SK-N-SH treated with all-trans-retinoic acid at 6 μM for 48 hours (cell line): ENCODE measurements at regions not wholly inside any gene's neighbourhood (a gene's known extent, or its start where the extent isn't known, plus 50 kb on each side); places are given as distances from the start of the nearest gene placed in this dataset.
"Not testable (repeated sequence)": the region's sequence is repeated elsewhere in the genome, so short reads cannot be mapped to it uniquely, and the experiment has no call there.

Experiments
- ATAC-seq: fragments of 200-7000 bp; cut with Tn5 transposase; 3 replicates; pipeline ENCODE4 v1.9.1; 2020; ENCODE audit warnings: mild to moderate bottlenecking, moderate library complexity
- ARNTL ChIP-seq: fragments of 450-650 bp; formaldehyde crosslinking; IDR thresholded peaks from 2 replicates; pipeline ENCODE4 v1.5.0; 2020; ENCODE audit warnings: low read depth, mild to moderate bottlenecking, moderate library complexity, borderline replicate concordance
- BACH2 ChIP-seq: fragments of 250-450 bp; sonication (Bioruptor Pico); IDR thresholded peaks from 2 replicates; pipeline ENCODE4 v1.9.0; 2021; ENCODE audit warnings: mild to moderate bottlenecking, borderline replicate concordance
- CSDC2 ChIP-seq: fragments of 250-450 bp; sonication (Bioruptor Pico); IDR thresholded peaks from 2 replicates; pipeline ENCODE4 v1.5.0; 2020; ENCODE audit warnings: mild to moderate bottlenecking, moderate library complexity
- ESRRG ChIP-seq: fragments of 250-450 bp; sonication (Bioruptor Pico); IDR thresholded peaks from 2 replicates; pipeline ENCODE4 v1.6.1; 2021; ENCODE audit warnings: mild to moderate bottlenecking
- GLIS3 ChIP-seq: fragments of 250-450 bp; sonication (Bioruptor Pico); IDR thresholded peaks from 2 replicates; pipeline ENCODE4 v1.5.0; 2020; ENCODE audit warnings: mild to moderate bottlenecking, moderate library complexity
- ISL1 ChIP-seq: fragments of 250-450 bp; sonication (Bioruptor Pico); IDR thresholded peaks from 2 replicates; pipeline ENCODE4 v2.1.2; 2022; ENCODE audit warnings: mild to moderate bottlenecking, moderate library complexity
- OSR1 ChIP-seq: fragments of 250-450 bp; sonication (Bioruptor Pico); IDR thresholded peaks from 2 replicates; pipeline ENCODE4 v1.8.0; 2022; ENCODE audit warnings: moderate library complexity, mild to moderate bottlenecking, inconsistent platforms
- POU6F1 ChIP-seq: fragments of 250-450 bp; sonication (Bioruptor Pico); IDR thresholded peaks from 2 replicates; pipeline ENCODE4 v1.8.0; 2021; ENCODE audit warnings: low read depth, mild to moderate bottlenecking, moderate library complexity, borderline replicate concordance
- PPARA ChIP-seq: fragments of 250-450 bp; sonication (Bioruptor Pico); IDR thresholded peaks from 2 replicates; pipeline ENCODE4 v1.5.0; 2020; ENCODE audit warnings: mild to moderate bottlenecking, borderline replicate concordance
- RARB ChIP-seq: fragments of 250-450 bp; sonication (Bioruptor Pico); IDR thresholded peaks from 2 replicates; pipeline ENCODE4 v1.8.0; 2021; ENCODE audit warnings: mild to moderate bottlenecking, moderate library complexity
- SNAI2 ChIP-seq: fragments of 250-450 bp; sonication (Bioruptor Pico); IDR thresholded peaks from 2 replicates; pipeline ENCODE4 v1.5.0; 2020; ENCODE audit warnings: mild to moderate bottlenecking, moderate library complexity
- TOX ChIP-seq: fragments of 250-450 bp; sonication (Bioruptor Pico); IDR thresholded peaks from 2 replicates; pipeline ENCODE4 v1.8.0; 2021; ENCODE audit warnings: mild to moderate bottlenecking, moderate library complexity, borderline replicate concordance
- ZC3H10 ChIP-seq: fragments of 250-450 bp; sonication (Bioruptor Pico); IDR thresholded peaks from 2 replicates; pipeline ENCODE4 v1.5.1; 2021; ENCODE audit warnings: mild to moderate bottlenecking, moderate library complexity
- ZFP3 ChIP-seq: fragments of 250-450 bp; sonication (Bioruptor Pico); IDR thresholded peaks from 2 replicates; pipeline ENCODE4 v1.5.0; 2020; ENCODE audit warnings: mild to moderate bottlenecking, moderate library complexity
- ZFP30 ChIP-seq: fragments of 450-650 bp; formaldehyde crosslinking; IDR thresholded peaks from 2 replicates; pipeline ENCODE4 v1.5.0; 2022; ENCODE audit warnings: mild to moderate bottlenecking, moderate library complexity
- ZNF565 ChIP-seq: fragments of 450-650 bp; formaldehyde crosslinking; conservative IDR thresholded peaks from 2 replicates; pipeline ENCODE4 v1.5.0; 2020; ENCODE audit warnings: low read depth, mild to moderate bottlenecking, moderate library complexity
- ZNF70 ChIP-seq: fragments of 450-650 bp; formaldehyde crosslinking; IDR thresholded peaks from 2 replicates; pipeline ENCODE4 v1.5.0; 2020; ENCODE audit warnings: mild to moderate bottlenecking, moderate library complexity
- ZNF8 ChIP-seq: fragments of 450-650 bp; formaldehyde crosslinking; IDR thresholded peaks from 2 replicates; pipeline ENCODE4 v1.5.0; 2020; ENCODE audit warnings: mild to moderate bottlenecking, moderate library complexity
- TF ChIP-seq, protein P1 (sequence below): fragments of 250-450 bp; sonication (Bioruptor Pico); IDR thresholded peaks from 2 replicates; pipeline ENCODE4 v1.8.0; 2020; ENCODE audit warnings: mild to moderate bottlenecking, moderate library complexity, borderline replicate concordance
- TF ChIP-seq, protein P2 (sequence below): fragments of 250-450 bp; sonication (Bioruptor Pico); IDR thresholded peaks from 2 replicates; pipeline ENCODE4 v1.5.0; 2020; ENCODE audit warnings: mild to moderate bottlenecking, moderate library complexity
- TF ChIP-seq, protein P3 (sequence below): fragments of 250-450 bp; sonication (Bioruptor Pico); IDR thresholded peaks from 2 replicates; pipeline ENCODE4 v1.5.1; 2021; ENCODE audit warnings: mild to moderate bottlenecking, moderate library complexity

DNA sequence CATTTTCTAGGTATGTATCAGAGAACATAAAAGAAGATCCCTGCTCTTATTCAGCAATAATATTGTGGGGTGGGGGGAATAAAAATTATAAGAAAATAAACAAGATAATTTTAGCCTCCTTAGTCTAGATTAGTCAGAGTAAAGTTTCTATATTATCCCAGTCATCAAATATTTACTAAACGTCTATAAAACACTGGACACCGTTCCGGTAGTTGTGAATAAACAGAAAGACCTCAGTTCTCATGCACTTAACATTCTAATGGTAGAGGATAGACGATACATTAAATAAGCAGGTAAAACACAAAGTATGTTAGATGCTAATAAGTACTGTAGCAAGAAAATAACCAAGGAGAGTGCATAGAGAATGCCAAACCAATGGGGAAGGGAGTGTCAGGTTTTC is 425.0 kb downstream of the GBE1 start:
- TF ChIP-seq ZC3H10 (CRISPR knock-in tag): no peak
- TF ChIP-seq SNAI2 (CRISPR knock-in tag): no peak
- TF ChIP-seq ZNF8 (CRISPR knock-in tag): no peak
- TF ChIP-seq, protein P1, sequence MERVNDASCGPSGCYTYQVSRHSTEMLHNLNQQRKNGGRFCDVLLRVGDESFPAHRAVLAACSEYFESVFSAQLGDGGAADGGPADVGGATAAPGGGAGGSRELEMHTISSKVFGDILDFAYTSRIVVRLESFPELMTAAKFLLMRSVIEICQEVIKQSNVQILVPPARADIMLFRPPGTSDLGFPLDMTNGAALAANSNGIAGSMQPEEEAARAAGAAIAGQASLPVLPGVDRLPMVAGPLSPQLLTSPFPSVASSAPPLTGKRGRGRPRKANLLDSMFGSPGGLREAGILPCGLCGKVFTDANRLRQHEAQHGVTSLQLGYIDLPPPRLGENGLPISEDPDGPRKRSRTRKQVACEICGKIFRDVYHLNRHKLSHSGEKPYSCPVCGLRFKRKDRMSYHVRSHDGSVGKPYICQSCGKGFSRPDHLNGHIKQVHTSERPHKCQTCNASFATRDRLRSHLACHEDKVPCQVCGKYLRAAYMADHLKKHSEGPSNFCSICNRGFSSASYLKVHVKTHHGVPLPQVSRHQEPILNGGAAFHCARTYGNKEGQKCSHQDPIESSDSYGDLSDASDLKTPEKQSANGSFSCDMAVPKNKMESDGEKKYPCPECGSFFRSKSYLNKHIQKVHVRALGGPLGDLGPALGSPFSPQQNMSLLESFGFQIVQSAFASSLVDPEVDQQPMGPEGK (CRISPR knock-in tag): no peak
- TF ChIP-seq BACH2 (CRISPR knock-in tag): no peak
- TF ChIP-seq, protein P2, sequence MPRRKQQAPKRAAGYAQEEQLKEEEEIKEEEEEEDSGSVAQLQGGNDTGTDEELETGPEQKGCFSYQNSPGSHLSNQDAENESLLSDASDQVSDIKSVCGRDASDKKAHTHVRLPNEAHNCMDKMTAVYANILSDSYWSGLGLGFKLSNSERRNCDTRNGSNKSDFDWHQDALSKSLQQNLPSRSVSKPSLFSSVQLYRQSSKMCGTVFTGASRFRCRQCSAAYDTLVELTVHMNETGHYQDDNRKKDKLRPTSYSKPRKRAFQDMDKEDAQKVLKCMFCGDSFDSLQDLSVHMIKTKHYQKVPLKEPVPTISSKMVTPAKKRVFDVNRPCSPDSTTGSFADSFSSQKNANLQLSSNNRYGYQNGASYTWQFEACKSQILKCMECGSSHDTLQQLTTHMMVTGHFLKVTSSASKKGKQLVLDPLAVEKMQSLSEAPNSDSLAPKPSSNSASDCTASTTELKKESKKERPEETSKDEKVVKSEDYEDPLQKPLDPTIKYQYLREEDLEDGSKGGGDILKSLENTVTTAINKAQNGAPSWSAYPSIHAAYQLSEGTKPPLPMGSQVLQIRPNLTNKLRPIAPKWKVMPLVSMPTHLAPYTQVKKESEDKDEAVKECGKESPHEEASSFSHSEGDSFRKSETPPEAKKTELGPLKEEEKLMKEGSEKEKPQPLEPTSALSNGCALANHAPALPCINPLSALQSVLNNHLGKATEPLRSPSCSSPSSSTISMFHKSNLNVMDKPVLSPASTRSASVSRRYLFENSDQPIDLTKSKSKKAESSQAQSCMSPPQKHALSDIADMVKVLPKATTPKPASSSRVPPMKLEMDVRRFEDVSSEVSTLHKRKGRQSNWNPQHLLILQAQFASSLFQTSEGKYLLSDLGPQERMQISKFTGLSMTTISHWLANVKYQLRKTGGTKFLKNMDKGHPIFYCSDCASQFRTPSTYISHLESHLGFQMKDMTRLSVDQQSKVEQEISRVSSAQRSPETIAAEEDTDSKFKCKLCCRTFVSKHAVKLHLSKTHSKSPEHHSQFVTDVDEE (CRISPR knock-in tag): no peak
- TF ChIP-seq TOX (CRISPR knock-in tag): no peak
- TF ChIP-seq OSR1: no peak
- TF ChIP-seq RARB (CRISPR knock-in tag): no peak
- no peak for TF ChIP-seq CSDC2
- no peak for TF ChIP-seq ESRRG
- TF ChIP-seq PPARA (CRISPR knock-in tag): no peak
- TF ChIP-seq POU6F1 (CRISPR knock-in tag): no peak
- no peak for TF ChIP-seq ISL1 (CRISPR knock-in tag)
- no peak for TF ChIP-seq ZFP3 (CRISPR knock-in tag)
- TF ChIP-seq ZNF70 (CRISPR knock-in tag): no peak
- TF ChIP-seq ZFP30 (CRISPR knock-in tag): no peak
- TF ChIP-seq, protein P3, sequence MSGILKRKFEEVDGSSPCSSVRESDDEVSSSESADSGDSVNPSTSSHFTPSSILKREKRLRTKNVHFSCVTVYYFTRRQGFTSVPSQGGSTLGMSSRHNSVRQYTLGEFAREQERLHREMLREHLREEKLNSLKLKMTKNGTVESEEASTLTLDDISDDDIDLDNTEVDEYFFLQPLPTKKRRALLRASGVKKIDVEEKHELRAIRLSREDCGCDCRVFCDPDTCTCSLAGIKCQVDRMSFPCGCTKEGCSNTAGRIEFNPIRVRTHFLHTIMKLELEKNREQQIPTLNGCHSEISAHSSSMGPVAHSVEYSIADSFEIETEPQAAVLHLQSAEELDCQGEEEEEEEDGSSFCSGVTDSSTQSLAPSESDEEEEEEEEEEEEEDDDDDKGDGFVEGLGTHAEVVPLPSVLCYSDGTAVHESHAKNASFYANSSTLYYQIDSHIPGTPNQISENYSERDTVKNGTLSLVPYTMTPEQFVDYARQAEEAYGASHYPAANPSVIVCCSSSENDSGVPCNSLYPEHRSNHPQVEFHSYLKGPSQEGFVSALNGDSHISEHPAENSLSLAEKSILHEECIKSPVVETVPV: no peak
- no peak for TF ChIP-seq ARNTL (CRISPR knock-in tag)
- TF ChIP-seq, all 23 proteins: peak for 0
- no peak for ATAC-seq

DNA sequence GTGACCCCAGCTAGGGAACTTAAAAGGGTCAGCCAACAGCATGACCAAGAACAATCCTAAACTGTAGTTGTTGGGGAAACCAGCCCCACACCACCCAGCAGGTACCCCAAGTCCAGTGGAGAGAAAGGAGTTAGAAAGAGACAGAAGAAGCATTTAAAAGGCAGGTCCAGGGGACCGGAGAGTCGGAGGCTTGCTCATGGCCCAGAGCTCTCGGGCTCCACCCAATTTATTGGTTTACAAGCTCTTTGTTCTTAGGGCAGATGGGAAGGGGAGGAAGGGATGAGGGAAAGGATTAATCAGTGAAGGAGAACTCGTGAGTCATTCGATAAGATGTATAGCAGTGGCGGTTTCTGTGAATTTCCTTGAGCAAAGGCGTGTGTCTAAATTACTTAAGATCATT is 431.6 kb downstream of the GBE1 start:
- ATAC-seq: not testable (repeated sequence)

- TF ChIP-seq ISL1 (CRISPR knock-in tag): no peak
- no peak for TF ChIP-seq ZNF70 (CRISPR knock-in tag)
- TF ChIP-seq, protein P2 (CRISPR knock-in tag): no peak
- TF ChIP-seq ZFP30 (CRISPR knock-in tag): no peak
- no peak for TF ChIP-seq PPARA (CRISPR knock-in tag)
- no peak for TF ChIP-seq ARNTL (CRISPR knock-in tag)
- no peak for TF ChIP-seq GLIS3 (CRISPR knock-in tag)
- no peak for TF ChIP-seq BACH2 (CRISPR knock-in tag)
- no peak for TF ChIP-seq POU6F1 (CRISPR knock-in tag)
- TF ChIP-seq ZNF565: no peak
- no peak for TF ChIP-seq ZFP3 (CRISPR knock-in tag)
- TF ChIP-seq RARB (CRISPR knock-in tag): no peak
- no peak for TF ChIP-seq ESRRG
- no peak for TF ChIP-seq ZNF8 (CRISPR knock-in tag)
- no peak for TF ChIP-seq CSDC2
- TF ChIP-seq, protein P3: no peak
- TF ChIP-seq SNAI2 (CRISPR knock-in tag): no peak
- no peak for ATAC-seq
Measured at GRCh38 chr3:81326245-81326644, 435.2 kb downstream of the GBE1 start.
